GM21526 (cell line): ENCODE measurements at regions not wholly inside any gene's neighbourhood (a gene's known extent, or its start where the extent isn't known, plus 50 kb on each side); places are given as distances from the start of the nearest gene placed in this dataset.

Experiments
- ATAC-seq: cut with Tn5 transposase; IDR thresholded peaks from one replicate; pipeline ENCODE4 v1.9.1; 2021; ENCODE audit warnings: moderate library complexity; ENCODE audit not compliant: unreplicated experiment, low FRiP score

DNA sequence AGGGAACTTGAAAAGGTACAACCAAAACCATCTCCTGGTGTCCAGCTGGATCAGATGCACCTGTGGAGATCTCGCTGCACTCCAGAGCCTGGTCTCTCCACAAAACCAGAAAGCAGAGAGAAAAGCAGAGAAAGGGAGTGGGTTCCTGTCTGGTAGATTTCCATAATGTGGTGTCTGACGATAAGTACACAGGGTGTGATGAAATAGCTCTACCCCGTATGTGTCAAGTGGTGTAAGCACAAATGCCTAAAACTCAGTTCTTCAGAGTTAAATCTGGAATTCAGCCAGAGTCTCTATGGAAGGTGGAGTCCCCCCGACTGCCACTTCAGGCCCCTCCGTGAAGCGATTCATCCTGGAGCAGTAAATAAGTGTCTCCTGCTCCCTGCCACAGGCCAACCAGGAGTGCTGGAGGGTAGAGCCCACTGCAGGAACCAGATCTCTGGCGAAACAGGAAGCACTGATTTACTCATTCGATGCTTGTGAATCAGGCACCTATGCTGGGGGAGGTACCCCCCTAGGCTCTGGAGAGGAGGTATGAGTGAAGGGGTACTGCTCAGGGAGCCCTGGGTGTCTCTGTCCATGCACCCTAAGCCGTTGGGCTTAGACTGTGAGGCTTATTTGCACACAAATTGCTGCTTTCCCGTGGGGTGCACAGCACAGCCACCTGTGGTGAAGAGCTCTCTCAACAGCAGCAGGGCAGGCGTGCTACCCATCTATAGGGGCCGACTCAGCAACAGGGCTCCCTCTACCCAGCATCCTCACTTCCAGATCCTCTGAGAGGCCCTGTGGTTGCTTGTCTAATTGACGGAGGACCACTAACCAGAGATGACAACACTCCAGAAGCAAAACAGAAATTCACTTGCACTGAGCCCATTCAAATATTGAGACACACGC is 97.1 kb upstream of the MYOCD start:
- ATAC-seq = no peak

DNA sequence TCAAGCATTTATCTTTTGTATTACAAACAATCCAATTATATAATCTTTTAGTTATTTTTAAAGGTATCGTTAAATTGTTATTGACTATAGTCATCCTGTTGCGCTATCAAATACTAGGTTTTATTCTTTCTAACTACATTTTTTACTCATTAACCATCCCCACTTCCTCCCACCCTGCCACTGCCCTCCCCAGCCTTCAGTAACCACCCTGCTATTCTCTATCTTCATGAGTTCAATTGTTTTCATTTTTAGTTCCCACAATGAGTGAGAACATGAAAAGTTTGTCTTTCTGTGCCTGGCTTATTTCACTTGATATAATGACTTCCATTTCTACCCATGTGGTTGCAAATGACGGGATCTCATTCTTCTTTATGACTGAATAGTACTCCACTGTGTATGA is 94.1 kb upstream of the MYOCD start:
- no peak for ATAC-seq

DNA sequence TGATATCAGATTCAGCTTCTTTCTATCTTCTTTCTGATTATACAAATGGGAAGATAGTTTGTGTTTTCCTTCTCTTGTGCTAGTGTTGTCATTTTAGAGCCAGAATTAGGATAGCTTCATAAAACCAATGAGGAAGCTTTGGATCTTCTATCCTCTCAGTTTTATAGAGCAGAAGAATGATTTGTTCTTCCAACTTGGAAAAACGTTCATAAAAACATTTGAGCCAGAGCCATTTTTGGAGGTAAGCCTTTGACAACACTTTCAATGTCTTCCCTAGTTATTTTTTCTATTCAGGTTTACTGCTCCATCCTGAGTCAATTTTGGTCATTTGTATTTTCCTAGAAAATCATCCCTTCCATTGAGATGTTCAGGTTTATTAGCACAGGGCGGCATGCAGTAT is 91.2 kb upstream of the MYOCD start:
- ATAC-seq = no peak

DNA sequence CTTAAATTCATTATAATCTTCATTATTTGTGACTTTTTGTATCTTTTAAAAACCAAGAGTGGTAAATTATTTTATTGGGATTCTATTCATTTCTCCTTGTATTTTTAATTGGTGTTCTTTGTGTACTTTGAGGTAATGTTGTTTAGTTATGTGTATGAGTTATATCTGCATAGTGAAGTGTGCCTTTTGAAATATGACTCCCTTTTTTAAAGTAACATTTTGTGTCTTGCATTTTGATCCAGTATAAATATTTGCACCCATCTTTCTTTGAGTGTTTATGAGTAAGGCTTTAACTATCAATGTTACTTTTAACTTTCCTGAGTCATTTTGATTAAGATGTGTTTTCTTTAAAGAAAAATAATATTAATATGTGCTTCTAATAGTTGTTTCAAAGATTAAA is 90.0 kb upstream of the MYOCD start:
- no peak for ATAC-seq

DNA sequence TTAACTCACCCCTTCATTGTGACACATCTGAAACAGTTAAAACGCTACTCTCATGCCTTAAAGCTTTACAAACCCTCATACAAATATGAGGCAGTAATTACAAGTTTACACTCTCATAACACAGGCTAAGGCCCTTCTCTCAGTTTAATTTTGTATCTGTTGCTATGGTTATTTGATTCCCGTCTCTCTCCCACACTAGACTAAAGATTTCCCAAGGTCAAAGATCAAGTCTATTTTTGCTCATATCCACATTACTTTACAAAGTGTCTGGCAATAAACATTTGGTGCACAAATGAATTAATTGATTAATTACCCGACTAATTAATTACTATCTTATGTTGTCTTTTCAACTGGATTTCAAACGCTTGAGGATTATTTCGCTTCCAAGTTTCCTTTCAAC is 86.4 kb upstream of the MYOCD start:
- ATAC-seq = no peak

DNA sequence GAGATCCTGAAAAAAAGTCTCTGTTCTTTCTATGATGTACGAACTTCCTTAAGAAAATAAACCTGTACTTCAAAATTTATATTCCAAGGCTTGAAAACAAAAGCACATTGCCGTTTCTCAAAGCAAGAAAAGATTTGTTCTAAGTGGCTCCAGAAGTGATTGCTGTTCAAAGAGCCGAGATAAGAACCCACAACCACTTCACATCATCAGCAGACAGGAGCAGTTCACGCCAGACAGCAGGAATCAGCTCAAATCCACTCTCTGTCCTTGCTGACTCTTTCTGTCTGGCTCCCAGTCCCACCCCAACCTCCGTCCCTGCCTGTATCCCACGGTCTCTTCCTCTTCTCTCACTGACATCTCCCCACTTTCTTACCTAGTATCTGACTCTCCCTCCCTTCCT is 85.0 kb upstream of the MYOCD start:
- ATAC-seq = no peak

DNA sequence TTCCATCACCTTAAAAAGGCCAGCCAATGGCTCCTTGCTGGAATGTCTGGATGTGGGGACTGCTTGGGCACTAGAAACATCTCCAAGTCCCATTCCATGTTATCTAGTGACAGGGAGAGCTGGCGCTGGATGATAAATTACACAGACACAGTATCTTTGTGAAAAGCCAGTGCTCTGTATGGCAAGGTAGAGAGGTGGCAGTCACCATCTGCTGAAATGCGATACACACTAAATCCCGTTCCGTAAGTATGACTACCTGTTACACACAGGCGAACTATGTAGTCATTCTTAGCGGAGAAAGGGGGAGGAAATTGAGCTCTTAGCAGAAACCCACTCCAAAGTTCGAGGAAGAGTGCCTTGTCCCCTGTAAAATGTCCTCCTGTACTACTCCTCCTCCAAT is 81.0 kb upstream of the MYOCD start:
- no peak for ATAC-seq

DNA sequence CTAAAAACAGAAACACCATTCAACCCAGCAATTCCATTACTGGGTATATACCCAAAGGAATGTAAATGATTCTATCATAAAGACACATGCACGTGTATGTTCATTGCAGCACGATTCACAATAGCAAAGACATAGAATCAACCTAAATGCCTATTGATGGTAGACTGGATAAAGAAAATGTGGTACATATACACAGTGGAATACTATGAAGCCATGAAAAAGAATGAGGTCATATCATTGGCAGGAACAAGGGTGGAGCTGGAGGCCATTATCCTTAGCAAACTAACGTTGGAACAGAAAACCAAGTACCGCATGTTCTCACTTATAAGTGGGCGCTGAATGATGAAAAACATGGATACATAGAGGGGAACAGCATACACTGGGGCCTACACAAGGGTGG is 77.2 kb upstream of the MYOCD start:
- ATAC-seq = no peak

DNA sequence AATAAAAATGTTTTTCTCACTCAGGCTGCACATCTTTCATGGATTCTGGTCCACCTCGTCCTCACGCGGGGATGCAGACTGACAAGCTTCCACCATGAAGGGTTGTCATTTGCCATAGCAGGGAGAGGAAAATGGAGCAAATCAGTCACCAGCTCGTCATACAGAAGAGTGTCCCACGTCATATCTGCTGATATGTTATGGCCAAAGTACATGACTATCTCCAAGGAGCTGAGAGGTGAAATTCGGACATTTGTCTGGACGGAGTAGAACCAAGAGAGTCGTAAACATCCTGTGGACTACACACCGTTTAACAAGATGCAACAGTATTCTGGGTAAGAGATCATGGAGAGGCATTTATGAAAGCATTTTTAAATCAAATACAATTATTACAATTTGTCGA is 75.3 kb upstream of the MYOCD start:
- no peak for ATAC-seq

DNA sequence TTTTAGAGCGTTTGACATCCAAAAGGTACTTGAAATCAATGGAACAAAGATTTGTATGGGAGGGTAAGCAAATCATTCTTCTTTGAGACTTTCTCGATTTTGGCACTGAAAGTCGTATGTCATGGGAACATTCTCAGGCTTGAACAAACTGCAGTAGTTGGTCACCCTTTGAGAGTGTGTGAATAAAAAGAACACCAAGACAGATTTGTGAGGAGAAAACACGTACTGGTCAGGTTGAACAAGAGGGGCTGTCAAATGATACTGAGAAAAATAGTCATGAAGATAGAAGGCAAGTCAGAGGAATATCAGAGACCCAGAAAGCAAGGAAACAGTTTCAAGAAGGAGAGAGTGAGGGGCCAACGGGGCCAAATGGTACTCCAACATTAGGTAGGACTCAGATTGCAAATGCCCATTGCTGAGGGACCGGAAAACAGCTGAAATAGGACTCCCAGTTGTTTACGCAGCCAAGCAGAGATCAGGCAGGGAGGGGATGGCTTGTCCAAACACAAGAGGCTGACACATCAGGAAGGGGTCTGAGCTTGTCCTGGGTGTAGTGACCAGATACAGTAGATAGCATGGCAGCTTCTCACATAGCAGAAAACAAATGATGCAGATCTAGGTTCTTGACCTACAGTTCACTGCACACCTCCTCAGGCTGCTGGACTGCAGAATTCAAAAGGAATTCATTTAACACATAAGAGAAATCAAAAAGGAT is 74.5 kb upstream of the MYOCD start:
- ATAC-seq = no peak

DNA sequence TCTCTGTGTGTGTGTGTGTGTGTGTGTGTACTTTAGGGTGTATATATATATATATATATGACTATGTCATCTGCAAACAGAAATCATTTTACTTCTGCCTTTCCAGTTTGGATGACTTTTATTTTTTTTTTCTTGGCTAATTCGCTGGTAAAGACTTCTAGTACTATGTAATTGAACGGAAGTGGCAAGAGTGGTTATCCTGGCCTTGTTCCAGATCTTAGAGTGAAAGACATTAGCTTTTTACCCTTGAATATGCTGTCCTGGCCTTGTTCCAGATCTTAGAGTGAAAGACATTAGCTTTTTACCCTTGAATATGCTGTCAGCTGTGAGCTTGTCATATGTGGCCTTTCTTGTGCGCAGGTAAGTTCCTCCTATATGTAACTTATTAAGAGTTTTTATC is 72.7 kb upstream of the MYOCD start:
- no peak for ATAC-seq

DNA sequence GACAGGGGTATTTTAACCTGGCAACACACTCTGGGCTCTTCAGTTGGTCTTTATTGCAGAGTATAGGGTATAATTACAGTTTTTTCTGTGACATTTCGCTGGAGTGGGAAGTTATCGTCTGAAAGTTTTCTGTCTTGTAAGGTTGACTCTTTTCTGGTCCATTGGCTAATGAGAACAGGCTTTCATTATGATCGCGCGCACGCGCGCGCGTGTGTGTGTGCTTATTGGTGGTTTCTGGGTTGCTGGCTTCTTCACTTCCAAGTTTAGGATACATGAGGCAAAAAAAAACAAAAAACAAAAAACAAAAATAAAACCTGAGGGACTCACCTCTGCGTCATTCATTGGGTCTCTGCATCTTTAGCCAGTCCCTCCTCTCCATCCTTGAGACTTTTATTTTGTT is 68.7 kb upstream of the MYOCD start:
- ATAC-seq = no peak

DNA sequence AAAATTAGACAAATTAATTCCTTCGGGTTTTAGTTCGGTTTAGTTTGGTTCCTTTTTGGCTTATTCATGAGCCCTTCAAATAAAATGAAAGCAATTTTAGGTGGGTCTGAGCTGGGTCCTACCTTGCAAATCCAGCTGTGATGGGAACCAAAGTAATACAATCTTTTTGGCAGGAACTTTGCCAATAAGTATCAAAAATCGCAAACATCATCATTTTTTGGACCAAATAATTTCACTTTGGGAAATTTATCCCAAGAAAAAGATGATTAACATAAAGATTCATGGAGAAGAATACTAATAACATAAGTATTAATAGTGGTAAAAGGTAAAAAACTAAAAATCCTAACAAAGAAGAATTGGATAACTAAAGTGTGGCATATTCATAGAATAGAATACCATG is 67.8 kb upstream of the MYOCD start:
- ATAC-seq = no peak

DNA sequence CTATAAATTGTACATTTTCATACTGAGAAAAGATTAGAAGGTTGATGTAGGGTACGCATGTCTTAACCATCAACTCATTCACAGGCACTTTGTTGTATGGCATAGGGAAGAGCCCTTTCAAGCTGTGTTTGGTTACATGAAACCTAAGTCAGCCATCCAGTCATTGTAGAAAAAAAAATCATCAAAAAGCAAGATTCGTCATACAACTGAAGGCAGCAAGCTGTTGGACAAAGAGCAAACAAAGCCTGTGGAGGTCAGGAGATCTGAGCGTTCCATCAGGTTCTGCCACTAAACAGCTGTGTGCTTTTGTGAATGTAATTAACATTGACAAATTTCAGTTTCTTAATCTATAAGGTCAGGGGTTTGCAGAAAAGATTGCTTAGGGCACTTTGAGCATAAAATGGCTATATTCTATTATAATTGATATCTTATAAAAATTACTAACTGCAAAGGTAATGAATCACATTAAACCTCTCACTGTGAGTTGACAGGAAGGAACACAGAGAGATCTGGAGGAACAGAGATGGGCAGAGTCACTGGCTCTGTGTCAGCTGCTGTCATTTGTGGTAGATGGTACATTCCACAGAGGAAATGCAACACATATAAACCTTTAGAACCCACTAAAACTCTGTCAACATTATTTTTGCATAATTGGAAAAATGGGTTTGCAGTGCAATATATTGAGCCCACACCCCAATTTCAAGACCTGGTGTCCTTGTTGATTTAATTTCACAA is 66.3 kb upstream of the MYOCD start:
- no peak for ATAC-seq

DNA sequence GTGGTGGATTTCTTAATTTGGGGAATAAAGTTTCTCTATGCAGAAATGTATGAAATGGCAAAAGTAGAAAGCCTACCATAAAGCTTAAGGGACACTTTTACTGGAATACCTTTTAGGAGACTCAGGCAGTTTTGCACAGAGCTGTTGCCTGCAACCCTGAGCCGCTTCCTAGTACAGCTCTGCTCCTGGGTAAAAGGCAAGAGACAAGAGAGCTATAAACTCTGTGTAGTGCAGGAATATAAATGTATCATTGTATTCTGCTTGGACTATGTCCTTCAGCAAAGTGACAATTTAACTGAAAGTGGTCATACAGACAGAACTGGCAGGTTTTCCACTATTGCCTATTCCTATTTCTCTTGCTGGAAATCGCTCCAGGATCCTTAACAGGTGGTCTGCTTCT is 65.3 kb upstream of the MYOCD start:
- ATAC-seq = no peak

DNA sequence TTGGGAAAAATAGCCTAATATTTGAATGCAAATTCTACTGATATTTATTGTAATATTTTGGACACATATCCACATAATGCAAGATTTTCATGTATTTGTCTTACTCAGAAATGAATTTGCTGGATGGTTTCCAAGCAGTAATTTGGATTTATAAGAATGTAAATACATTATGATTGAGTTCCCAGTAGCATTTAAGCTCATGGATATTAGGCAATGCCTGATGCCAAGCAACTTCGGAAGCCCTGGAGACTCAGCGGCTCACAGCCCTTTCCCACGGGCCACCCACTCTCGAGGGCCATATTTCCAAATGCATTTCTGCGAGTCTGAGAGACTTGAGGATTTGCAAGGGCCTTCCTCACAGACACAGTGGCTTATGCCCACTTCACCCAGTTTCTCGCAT is 62.1 kb upstream of the MYOCD start:
- no peak for ATAC-seq

DNA sequence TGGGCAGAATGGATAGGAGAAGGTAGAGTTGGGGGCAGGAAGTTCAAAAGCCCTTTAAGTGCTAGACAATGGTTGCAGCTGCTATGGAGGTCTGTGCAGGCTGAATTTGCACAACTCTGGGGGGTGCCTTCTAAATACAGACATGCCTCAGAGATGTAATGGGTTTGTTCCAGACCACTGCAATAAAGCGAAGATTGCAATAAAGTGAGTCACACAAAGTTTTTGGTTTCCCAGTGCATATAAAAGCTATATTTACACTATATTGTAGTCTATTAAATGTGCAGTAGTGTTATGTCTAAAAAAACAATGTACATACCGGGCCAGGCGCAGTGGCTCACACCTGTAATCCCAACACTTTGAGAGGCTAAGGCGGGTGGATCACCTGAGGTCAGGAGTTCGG is 60.5 kb upstream of the MYOCD start:
- no peak for ATAC-seq

DNA sequence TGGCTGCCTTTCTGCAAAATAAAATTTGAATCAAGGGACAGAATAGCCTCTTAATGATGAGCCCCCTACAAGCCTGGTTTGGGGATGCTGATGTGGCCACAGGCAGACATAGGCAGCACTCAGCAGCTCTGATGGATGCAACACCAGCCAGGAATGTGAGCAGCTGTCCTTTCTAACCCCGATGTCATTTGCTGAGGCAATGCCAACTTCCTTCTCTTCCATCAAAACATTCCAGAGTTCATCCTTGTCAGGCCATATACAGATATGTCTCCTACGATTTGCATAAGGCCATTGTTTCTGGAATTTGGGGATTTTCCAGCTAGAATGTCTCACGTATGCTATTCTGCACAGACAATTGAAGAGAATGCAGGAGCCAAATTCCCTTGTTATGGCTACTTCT is 52.1 kb upstream of the MYOCD start:
- ATAC-seq = no peak
